ENCODE measurements at regions not wholly inside any gene's neighbourhood (a gene's known extent, or its start where the extent isn't known, plus 50 kb on each side); places are given as distances from the start of the nearest gene placed in this dataset.
"Not testable (repeated sequence)": the region's sequence is repeated elsewhere in the genome, so short reads cannot be mapped to it uniquely, and the experiment has no call there.

DNA sequence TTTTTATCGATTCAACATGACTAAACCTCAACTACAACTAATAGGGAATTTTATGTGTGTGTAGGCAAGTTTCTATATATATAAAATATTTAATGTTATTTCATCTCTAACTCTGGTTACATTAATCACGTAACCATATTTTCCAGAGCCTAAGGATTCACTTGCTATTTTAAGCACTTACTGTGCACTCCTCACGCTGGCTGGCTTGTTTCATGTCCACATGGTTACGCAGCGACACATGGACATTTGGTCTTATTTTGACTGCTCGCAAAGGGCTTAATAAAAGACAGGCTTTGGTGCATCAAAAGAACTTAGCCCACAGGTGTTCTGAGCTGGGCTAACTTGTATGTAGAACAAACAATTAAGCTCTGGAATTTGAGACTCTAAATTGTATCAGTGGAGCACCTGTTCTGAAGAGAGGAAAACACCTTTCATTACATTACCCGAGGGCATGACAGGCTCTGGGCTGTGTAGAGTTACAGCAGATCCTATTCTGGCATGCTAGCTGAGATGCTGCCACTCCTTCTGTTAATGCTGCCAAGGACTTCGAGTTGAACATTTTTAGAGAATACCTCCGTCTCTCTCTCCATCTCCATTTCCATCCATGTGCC, 130.0 kb upstream of the NR2F2 start:
- Histone ChIP-seq H2AFZ (ENCODE audit: control insufficient read depth, low read length) (no peak overlapping the region), H3K4me2 (ENCODE audit: control insufficient read depth, extremely low read depth, insufficient read depth, low read depth, low read length) (no peak overlapping the region), H3K9ac (ENCODE audit: control insufficient read depth, extremely low read depth, insufficient read depth, low read length) (no peak overlapping the region), H3K4me1 (ENCODE audit: control insufficient read depth, extremely low read depth, insufficient read depth, low read length) (no peaks in the 10 kb centered on the region), H3K27ac (ENCODE audit: control insufficient read depth, insufficient read depth, low read length) (no peak overlapping the region), H3K27me3 (ENCODE audit: control insufficient read depth, extremely low read depth, insufficient read depth, low read length) (no peaks in the 10 kb centered on the region), H4K20me1 (ENCODE audit: control insufficient read depth, extremely low read depth, insufficient read depth, low read length) (no peaks in the 10 kb centered on the region), H3K4me3 (ENCODE audit: control insufficient read depth in 2 of 3, extremely low read depth in 1 of 3, insufficient read depth in 2 of 3, low read depth in 1 of 3, low read length in 3 of 3) (no peak overlapping the region), H3K9me1 (ENCODE audit: control insufficient read depth, extremely low read depth, insufficient read depth, low read length) (no peaks in the 10 kb centered on the region), H3K79me2 (ENCODE audit: control insufficient read depth, insufficient read depth, low read length) (no peaks in the 10 kb centered on the region), H3K36me3 (ENCODE audit: control insufficient read depth in 2 of 2, extremely low read depth in 1 of 2, insufficient read depth in 2 of 2, low read length in 2 of 2) (no peaks in the 10 kb centered on the region), H3K9me3 (ENCODE audit: control insufficient read depth, low read depth, low read length) (no peaks in the 10 kb centered on the region)
- FAIRE-seq (no peak), DNase-seq (ENCODE audit: low read depth, low spot score) (no peak)
- TF ChIP-seq, protein P1, sequence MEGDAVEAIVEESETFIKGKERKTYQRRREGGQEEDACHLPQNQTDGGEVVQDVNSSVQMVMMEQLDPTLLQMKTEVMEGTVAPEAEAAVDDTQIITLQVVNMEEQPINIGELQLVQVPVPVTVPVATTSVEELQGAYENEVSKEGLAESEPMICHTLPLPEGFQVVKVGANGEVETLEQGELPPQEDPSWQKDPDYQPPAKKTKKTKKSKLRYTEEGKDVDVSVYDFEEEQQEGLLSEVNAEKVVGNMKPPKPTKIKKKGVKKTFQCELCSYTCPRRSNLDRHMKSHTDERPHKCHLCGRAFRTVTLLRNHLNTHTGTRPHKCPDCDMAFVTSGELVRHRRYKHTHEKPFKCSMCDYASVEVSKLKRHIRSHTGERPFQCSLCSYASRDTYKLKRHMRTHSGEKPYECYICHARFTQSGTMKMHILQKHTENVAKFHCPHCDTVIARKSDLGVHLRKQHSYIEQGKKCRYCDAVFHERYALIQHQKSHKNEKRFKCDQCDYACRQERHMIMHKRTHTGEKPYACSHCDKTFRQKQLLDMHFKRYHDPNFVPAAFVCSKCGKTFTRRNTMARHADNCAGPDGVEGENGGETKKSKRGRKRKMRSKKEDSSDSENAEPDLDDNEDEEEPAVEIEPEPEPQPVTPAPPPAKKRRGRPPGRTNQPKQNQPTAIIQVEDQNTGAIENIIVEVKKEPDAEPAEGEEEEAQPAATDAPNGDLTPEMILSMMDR (optimal IDR thresholded peaks at IDR 0.05 in 1 of 3, IDR thresholded peaks at IDR 0.05 in 1 of 3, conservative IDR thresholded peaks at IDR 0.05 in 1 of 3; ENCODE audit: extremely low read depth in 1 of 3, insufficient read depth in 2 of 3, low read length in 3 of 3): no peak
- no peak for TF ChIP-seq EZH2 (IDR thresholded peaks at IDR 0.05; ENCODE audit: low read length)
- dilution Hi-C loops (cut with MboI; ENCODE audit: extremely low pct_ligation_motif_present, low sequenced_read_pairs): no loop called here

DNA sequence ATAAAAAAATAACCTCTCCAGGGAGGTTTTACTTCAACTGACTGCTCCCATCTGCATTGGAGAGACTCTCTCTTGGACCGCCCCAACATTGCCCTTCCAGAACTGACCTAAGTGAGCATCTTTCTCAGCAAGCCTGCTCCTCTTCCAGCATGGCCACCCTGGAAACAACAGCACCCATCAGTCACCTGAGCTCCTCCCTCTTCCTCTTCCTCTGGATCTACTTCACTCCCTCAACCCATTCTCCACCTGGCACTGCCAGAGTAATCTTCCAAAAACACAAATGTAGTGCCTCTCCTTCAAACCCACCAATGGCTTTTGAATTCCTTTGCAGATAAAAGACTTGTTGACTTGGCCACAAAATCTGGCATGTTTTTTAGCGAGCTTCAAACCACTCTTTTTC, 128.8 kb upstream of the NR2F2 start:
- Histone ChIP-seq H2AFZ (ENCODE audit: control insufficient read depth, low read length) (no peak overlapping the region), H3K4me2 (ENCODE audit: control insufficient read depth, extremely low read depth, insufficient read depth, low read depth, low read length) (no peak overlapping the region), H3K9me1 (ENCODE audit: control insufficient read depth, extremely low read depth, insufficient read depth, low read length) (no peaks in the 10 kb centered on the region), H4K20me1 (ENCODE audit: control insufficient read depth, extremely low read depth, insufficient read depth, low read length) (no peaks in the 10 kb centered on the region), H3K36me3 (ENCODE audit: control insufficient read depth in 2 of 2, extremely low read depth in 1 of 2, insufficient read depth in 2 of 2, low read length in 2 of 2) (no peaks in the 10 kb centered on the region), H3K27ac (ENCODE audit: control insufficient read depth, insufficient read depth, low read length) (no peak overlapping the region), H3K27me3 (ENCODE audit: control insufficient read depth, extremely low read depth, insufficient read depth, low read length) (no peaks in the 10 kb centered on the region), H3K9ac (ENCODE audit: control insufficient read depth, extremely low read depth, insufficient read depth, low read length) (no peak overlapping the region), H3K9me3 (ENCODE audit: control insufficient read depth, low read depth, low read length) (no peaks in the 10 kb centered on the region), H3K4me1 (ENCODE audit: control insufficient read depth, extremely low read depth, insufficient read depth, low read length) (no peaks in the 10 kb centered on the region), H3K79me2 (ENCODE audit: control insufficient read depth, insufficient read depth, low read length) (no peaks in the 10 kb centered on the region), H3K4me3 (ENCODE audit: control insufficient read depth in 2 of 3, extremely low read depth in 1 of 3, insufficient read depth in 2 of 3, low read depth in 1 of 3, low read length in 3 of 3) (no peak overlapping the region)
- DNase-seq (ENCODE audit: low read depth, low spot score): no peak
- TF ChIP-seq, protein P1 (optimal IDR thresholded peaks at IDR 0.05 in 1 of 3, IDR thresholded peaks at IDR 0.05 in 1 of 3, conservative IDR thresholded peaks at IDR 0.05 in 1 of 3; ENCODE audit: extremely low read depth in 1 of 3, insufficient read depth in 2 of 3, low read length in 3 of 3): no peak
- TF ChIP-seq EZH2 (IDR thresholded peaks at IDR 0.05; ENCODE audit: low read length): no peak
- dilution Hi-C loops (cut with MboI; ENCODE audit: extremely low pct_ligation_motif_present, low sequenced_read_pairs): no loop called here
- FAIRE-seq: no peak

DNA sequence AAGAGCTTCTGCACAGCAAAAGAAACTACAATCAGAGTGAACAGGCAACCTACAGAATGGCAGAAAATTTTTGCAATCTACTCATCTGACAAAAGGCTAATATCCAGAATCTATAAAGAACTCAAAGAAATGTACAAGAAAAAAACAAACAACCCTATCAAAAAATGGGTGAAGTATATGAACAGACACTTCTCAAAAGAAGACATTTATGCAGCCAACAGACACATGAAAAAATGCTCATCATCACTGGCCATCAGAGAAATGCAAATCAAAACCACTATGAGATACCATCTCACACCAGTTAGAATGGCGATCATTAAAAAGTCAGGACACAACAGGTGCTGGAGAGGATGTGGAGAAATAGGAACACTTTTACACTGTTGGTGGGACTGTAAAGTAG, 124.9 kb upstream of the NR2F2 start:
- H3K36me3 ChIP-seq (ENCODE audit: control insufficient read depth in 2 of 2, extremely low read depth in 1 of 2, insufficient read depth in 2 of 2, low read length in 2 of 2); dilution Hi-C loops (cut with MboI; ENCODE audit: extremely low pct_ligation_motif_present, low sequenced_read_pairs); DNase-seq (ENCODE audit: low read depth, low spot score); H4K20me1 ChIP-seq (ENCODE audit: control insufficient read depth, extremely low read depth, insufficient read depth, low read length); H3K9ac ChIP-seq (ENCODE audit: control insufficient read depth, extremely low read depth, insufficient read depth, low read length); H3K9me1 ChIP-seq (ENCODE audit: control insufficient read depth, extremely low read depth, insufficient read depth, low read length); H3K27ac ChIP-seq (ENCODE audit: control insufficient read depth, insufficient read depth, low read length); H3K4me2 ChIP-seq (ENCODE audit: control insufficient read depth, extremely low read depth, insufficient read depth, low read depth, low read length); H3K4me1 ChIP-seq (ENCODE audit: control insufficient read depth, extremely low read depth, insufficient read depth, low read length); H3K27me3 ChIP-seq (ENCODE audit: control insufficient read depth, extremely low read depth, insufficient read depth, low read length); FAIRE-seq; H3K9me3 ChIP-seq (ENCODE audit: control insufficient read depth, low read depth, low read length); H2AFZ ChIP-seq (ENCODE audit: control insufficient read depth, low read length); H3K79me2 ChIP-seq (ENCODE audit: control insufficient read depth, insufficient read depth, low read length); H3K4me3 ChIP-seq (ENCODE audit: control insufficient read depth in 2 of 3, extremely low read depth in 1 of 3, insufficient read depth in 2 of 3, low read depth in 1 of 3, low read length in 3 of 3): not testable (repeated sequence)

Data from keratinocyte (primary cell).